HG02759 (cell line): ENCODE measurements at regions not wholly inside any gene's neighbourhood (a gene's known extent, or its start where the extent isn't known, plus 50 kb on each side); places are given as distances from the start of the nearest gene placed in this dataset.
"Not testable (repeated sequence)": the region's sequence is repeated elsewhere in the genome, so short reads cannot be mapped to it uniquely, and the experiment has no call there.

Experiments
- ATAC-seq: cut with Tn5 transposase; IDR thresholded peaks from one replicate; pipeline ENCODE4 v1.9.1; 2021; ENCODE audit warnings: mild to moderate bottlenecking, moderate library complexity; ENCODE audit not compliant: unreplicated experiment

- ATAC-seq = no peak
These were observed 220.7 kb downstream of the TACR3 start for GRCh38 chr4:103499094-103499493.

- peak; percentile 90 for ATAC-seq
These were observed 221.4 kb downstream of the TACR3 start for GRCh38 chr4:103498161-103499070.

GRCh38 chr4:103497692-103498091 is 222.1 kb downstream of the TACR3 start:
- ATAC-seq = peak; percentile 35

- no peak for ATAC-seq
These were observed 223.0 kb downstream of the TACR3 start for GRCh38 chr4:103496800-103497199.

- ATAC-seq = no peak
These were observed 226.2 kb downstream of the TACR3 start for GRCh38 chr4:103493450-103494159.

- not testable (repeated sequence) for ATAC-seq
These were observed 234.5 kb downstream of the TACR3 start for GRCh38 chr4:103485296-103485695.

GRCh38 chr4:103484521-103484920 is 235.3 kb downstream of the TACR3 start:
- no peak for ATAC-seq

GRCh38 chr4:103482893-103483292 is 236.9 kb downstream of the TACR3 start:
- no peak for ATAC-seq

- no peak for ATAC-seq
These were observed 237.3 kb downstream of the TACR3 start for GRCh38 chr4:103482471-103482870.

GRCh38 chr4:103478734-103479133 is 241.1 kb downstream of the TACR3 start:
- no peak for ATAC-seq

GRCh38 chr4:103478210-103478609 is 241.6 kb downstream of the TACR3 start:
- ATAC-seq = no peak

GRCh38 chr4:103457566-103457965 is 259.4 kb upstream of the CENPE start:
- no peak for ATAC-seq

GRCh38 chr4:103451341-103451740 is 253.2 kb upstream of the CENPE start:
- no peak for ATAC-seq

- no peak for ATAC-seq
These were observed 252.6 kb upstream of the CENPE start for GRCh38 chr4:103450693-103451092.

- ATAC-seq = no peak
These were observed 251.3 kb upstream of the CENPE start for GRCh38 chr4:103449296-103450023.

- no peak for ATAC-seq
These were observed 247.2 kb upstream of the CENPE start for GRCh38 chr4:103445377-103445776.

- ATAC-seq = no peak
These were observed 245.2 kb upstream of the CENPE start for GRCh38 chr4:103443324-103443723.

- ATAC-seq = peak; percentile 79
These were observed 231.1 kb upstream of the CENPE start for GRCh38 chr4:103429283-103429682.

- ATAC-seq = no peak
These were observed 227.3 kb upstream of the CENPE start for GRCh38 chr4:103425406-103425805.

- ATAC-seq = no peak
These were observed 226.7 kb upstream of the CENPE start for GRCh38 chr4:103424853-103425252.

- ATAC-seq = no peak
These were observed 225.1 kb upstream of the CENPE start for GRCh38 chr4:103423261-103423660.
